ENCODE measurements at regions not wholly inside any gene's neighbourhood (a gene's known extent, or its start where the extent isn't known, plus 50 kb on each side); places are given as distances from the start of the nearest gene placed in this dataset.

DNA sequence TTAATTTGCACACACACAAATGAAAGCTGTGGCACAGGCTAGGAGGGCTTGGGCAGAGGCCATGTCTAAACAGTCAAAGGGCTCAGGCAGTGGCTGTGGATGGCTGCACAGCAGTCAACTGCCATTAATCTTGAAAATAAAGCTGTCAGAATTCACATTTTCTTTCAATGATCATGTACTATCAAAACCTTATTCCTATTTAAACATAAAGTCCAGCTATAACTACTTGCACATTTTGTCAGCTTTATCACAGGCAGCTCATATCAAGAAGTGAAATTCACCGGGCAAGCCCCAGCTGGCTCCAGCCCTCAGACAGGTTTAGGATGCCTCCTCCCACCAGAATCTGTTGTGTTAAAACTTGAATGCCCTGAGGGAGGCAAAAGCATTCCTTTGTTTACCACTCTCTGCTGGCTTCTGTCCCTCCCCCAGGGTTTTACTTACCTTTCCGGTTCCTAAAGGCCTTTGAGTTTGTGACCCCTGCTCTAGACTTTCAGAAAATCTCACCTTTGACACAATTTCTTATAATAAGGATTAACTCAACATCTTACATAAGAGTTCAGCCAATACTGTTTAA, 54.9 kb upstream of the GRAMD2B start:
- no peak for DNase-seq

DNA sequence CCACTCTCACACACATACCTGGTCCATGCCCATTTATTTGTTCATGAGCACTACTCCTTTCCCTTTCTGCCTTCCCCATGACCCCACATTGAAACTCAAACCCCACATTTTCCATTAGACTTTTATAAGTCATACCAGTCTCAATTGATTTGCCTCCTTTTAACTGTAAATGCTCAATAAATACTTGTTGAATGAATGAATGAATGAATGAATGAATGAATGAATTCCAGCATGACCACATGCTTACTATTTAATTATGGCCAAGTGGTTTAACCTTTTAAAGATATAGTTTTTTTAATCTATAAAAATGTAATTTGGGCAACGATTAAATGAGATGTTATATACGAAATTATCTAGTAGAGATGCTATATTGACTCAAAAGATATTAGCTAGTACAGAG, 54.1 kb upstream of the GRAMD2B start:
- no peak for DNase-seq

DNA sequence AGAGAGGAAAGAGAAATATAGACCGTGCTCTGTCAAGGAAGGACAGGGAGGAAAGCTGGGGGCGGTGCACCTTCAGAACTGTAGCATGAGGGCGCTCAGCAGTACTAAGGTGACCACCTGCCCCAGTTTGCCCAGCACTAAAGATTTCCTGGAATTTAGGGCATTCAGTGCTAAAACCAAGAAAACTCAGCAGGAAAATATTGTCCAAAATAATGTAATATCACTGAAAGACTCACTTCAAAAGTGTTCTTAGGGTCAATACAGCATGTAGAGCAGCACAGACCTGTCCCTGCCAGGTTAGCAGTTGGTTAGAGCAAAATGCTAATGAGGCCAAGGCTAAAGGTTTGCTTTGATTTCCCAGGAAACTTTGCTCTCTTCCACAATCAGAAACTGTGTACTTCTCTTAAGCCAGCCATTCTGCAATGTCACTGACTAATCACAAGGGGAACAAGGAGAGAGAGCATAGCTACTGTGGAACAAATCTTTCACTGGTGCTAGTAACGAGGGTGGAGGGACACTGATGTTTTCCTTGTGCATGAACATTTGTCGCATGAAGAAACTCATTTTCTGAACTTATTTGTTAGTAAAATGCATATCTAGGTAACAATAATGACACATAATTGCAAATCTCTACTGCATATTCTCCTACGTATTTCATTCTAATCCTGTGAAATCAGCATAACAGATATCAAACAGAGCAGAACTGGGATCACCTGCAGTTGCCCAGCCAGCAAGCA, 53.0 kb upstream of the GRAMD2B start:
- no peak for DNase-seq

DNA sequence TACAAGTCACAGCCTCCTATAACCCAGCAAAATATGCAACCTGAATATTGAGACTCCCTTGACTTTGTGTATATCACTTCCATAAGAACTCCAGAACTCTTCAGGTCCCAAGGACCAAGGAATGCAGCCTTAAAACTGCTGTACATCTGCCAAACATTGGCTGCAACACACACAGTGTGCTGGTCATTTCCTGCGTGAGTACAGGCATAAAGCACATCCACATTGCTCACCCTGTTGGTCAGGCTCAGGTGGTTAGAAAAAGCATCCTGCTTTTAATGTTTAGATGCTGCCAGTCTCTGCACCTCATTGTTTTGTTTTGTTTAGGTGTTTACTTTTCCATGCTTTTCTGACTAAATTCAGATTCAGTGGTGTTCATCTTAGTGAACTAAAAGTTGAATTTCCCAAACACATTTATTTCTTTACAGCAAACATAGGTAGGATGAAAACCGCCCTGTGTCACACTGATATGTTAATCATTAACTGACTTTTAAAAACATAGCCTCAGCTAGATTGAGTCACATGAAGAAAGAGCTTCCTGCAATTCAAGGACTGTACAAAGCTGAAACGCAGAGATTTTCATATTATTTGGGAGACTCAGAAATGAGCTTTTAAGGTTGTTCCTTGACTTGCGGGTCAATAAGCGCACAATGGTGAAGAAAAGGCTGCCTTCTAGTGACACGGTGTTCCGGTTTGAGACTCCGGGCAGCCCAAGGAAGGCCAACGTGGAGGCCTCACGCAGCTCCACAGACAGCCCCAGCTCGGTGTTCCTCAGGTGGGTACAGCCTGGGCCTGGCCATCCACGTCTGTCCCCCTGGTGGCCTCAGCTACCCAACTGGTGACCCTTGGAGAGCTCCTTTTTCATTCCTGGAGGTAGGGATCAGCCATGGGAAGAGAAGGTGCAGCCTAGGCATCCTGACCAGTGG, 52.2 kb upstream of the GRAMD2B start:
- no peak for DNase-seq

DNA sequence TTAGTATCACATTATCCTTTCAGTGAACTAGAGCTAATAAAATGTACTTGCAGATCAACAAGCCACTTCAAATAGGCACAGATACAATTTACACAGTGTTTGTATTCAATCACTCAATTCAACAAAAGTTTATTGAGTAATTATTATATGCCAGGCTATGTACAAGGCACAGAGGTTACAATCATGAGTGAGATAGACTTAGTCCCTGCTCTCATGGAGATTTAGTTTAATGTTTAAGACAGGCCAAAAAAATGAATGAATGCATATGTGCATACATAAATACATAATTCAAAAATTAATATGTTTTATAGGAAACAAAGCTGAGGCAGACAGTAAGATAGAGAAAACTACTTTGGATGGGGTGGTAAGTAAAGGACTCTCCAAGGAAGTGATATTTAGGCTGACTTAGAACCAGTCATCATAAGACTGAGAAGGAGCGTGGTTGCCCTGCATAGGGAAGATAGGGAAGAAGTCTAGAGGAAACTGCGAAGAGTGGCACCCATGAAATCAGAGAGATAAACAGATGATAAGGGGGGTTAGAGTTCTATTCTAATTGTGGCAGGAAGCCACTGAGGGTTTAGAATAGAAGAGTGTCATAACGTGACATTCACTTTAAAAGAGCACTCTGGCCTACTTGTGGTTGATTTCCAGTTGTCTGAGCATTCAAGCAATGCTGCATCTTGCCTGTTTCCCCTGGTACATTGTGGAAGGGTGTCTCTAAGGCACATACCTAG, 49.7 kb upstream of the GRAMD2B start:
- no peak for DNase-seq
